Tibial nerve (tissue), 4 donors: ENCODE measurements at regions not wholly inside any gene's neighbourhood (a gene's known extent, or its start where the extent isn't known, plus 50 kb on each side); places are given as distances from the start of the nearest gene placed in this dataset.

ENCODE experiments used
- DNase-seq, 2 donors: peaks; one replicate each; pipeline ENCODE4 v3.0.0-alpha.2; 2019; ENCODE audit warnings: low spot score in 2 of 2
- H3K27ac ChIP-seq, 4 donors: fragments of 200-600 bp; sonication (generic) in 3 of 4; one replicate each; pipeline ENCODE4 v1.5.1; 2017 to 2019; ENCODE audit warnings: mild to moderate bottlenecking in 1 of 4
- H3K27me3 ChIP-seq, 2 donors: fragments of 200-600 bp; sonication (generic) in 1 of 2; one replicate each; pipeline versions ENCODE4 v1.5.1 to v1.6.0; 2017 to 2019
- H3K36me3 ChIP-seq, 3 donors: fragments of 200-600 bp; sonication (generic); one replicate each; pipeline ENCODE4 v1.5.1; 2018 to 2019
- H3K4me1 ChIP-seq, 4 donors: fragments of 200-600 bp; sonication (generic) in 3 of 4; one replicate each; pipeline ENCODE4 v1.5.1; 2017 to 2019
- H3K4me3 ChIP-seq, 4 donors: fragments of 200-600 bp; sonication (generic) in 3 of 4; one replicate each; pipeline ENCODE4 v1.5.1; 2017 to 2019; ENCODE audit warnings: mild to moderate bottlenecking in 1 of 4, moderate library complexity in 1 of 4
- H3K9me3 ChIP-seq, 4 donors: fragments of 200-600 bp; sonication (generic) in 3 of 4; one replicate each; pipeline ENCODE4 v1.5.1; 2017 to 2019
- CTCF ChIP-seq, 5 experiments: fragments of 200-600 bp in 3 of 5; fragments of 450-650 bp in 2 of 5; sonication (generic) in 3 of 5; IDR thresholded peaks; one replicate each; pipeline ENCODE4 v1.5.1; 2016 to 2019; ENCODE audit warnings: antibody characterized with exemption in 5 of 5, mild to moderate bottlenecking in 3 of 5, moderate library complexity in 2 of 5
- EP300 ChIP-seq, 2 donors: sonication (generic); formaldehyde crosslinking; IDR thresholded peaks; one replicate each; pipeline ENCODE4 v1.6.1; 2017; ENCODE audit warnings: antibody characterized with exemption in 2 of 2, mild to moderate bottlenecking in 1 of 2
- POLR2A ChIP-seq, 2 donors: fragments of 450-650 bp; IDR thresholded peaks; one replicate each; pipeline ENCODE4 v1.6.1; 2017; ENCODE audit warnings: antibody characterized with exemption in 2 of 2, mild to moderate bottlenecking in 2 of 2, moderate library complexity in 2 of 2
- WGBS, 2 donors: methylation state at CpG; one replicate each; pipeline ENCODE4 v1.1.5; 2018; 5-methylcytosine and 5-hydroxymethylcytosine counted together

GRCh38 chr1:82542766-82543165 lies 742.0 kb downstream of the ADGRL2 start:
- no peak for DNase-seq
- no peak for TF ChIP-seq POLR2A (IDR thresholded peaks at IDR 0.05)
- TF ChIP-seq CTCF (IDR thresholded peaks at IDR 0.05), result no peak
- TF ChIP-seq EP300 (IDR thresholded peaks at IDR 0.05), result no peak
- no peaks in the 10 kb centered on the region for H3K36me3 ChIP-seq
- H3K9me3 ChIP-seq, result peaks cover 0 to 23% (median 0%) of the 10 kb centered on the region in 4 donors
- no peaks in the 10 kb centered on the region for H3K27me3 ChIP-seq
- no peak overlapping the region for H3K4me3 ChIP-seq
- H3K27ac ChIP-seq, result no peak overlapping the region
- peaks cover 0 to 12% (median 0%) of the 10 kb centered on the region in 4 donors for H3K4me1 ChIP-seq

- Histone ChIP-seq H3K9me3 (peaks cover 0 to 23% (median 0%) of the 10 kb centered on the region in 4 donors), H3K27me3 (no peaks in the 10 kb centered on the region), H3K4me3 (no peak overlapping the region), H3K27ac (no peak overlapping the region), H3K4me1 (peaks cover 0 to 12% (median 0%) of the 10 kb centered on the region in 4 donors), H3K36me3 (no peaks in the 10 kb centered on the region)
- 94 to 95% methylated on average over 4 of the region's 4 CpGs for WGBS, 2 donors
- TF ChIP-seq POLR2A (IDR thresholded peaks at IDR 0.05) (no peak), EP300 (IDR thresholded peaks at IDR 0.05) (no peak), CTCF (IDR thresholded peaks at IDR 0.05) (no peak)
- no peak for DNase-seq
These were observed 741.4 kb downstream of the ADGRL2 start for GRCh38 chr1:82542141-82542540.

GRCh38 chr1:82540006-82540405 lies 739.3 kb downstream of the ADGRL2 start:
- WGBS, 2 donors, result 54 to 62% methylated on average over 2 of the region's 2 CpGs
- Histone ChIP-seq H3K4me1 (peaks cover 0 to 12% (median 0%) of the 10 kb centered on the region in 4 donors), H3K4me3 (no peak overlapping the region), H3K9me3 (peaks cover 0 to 23% (median 0%) of the 10 kb centered on the region in 4 donors), H3K36me3 (no peaks in the 10 kb centered on the region), H3K27ac (no peak overlapping the region), H3K27me3 (no peaks in the 10 kb centered on the region)
- TF ChIP-seq POLR2A (IDR thresholded peaks at IDR 0.05) (no peak), EP300 (IDR thresholded peaks at IDR 0.05) (no peak), CTCF (IDR thresholded peaks at IDR 0.05) (no peak)
- DNase-seq, result no peak

GRCh38 chr1:82538876-82539275 lies 738.1 kb downstream of the ADGRL2 start:
- H3K27ac ChIP-seq, result no peak overlapping the region

GRCh38 chr1:82534996-82535395 lies 734.3 kb downstream of the ADGRL2 start:
- no peak for DNase-seq
- H3K4me1 ChIP-seq, result peaks cover 0 to 12% (median 0%) of the 10 kb centered on the region in 4 donors

More at GRCh38 chr1:82538876-82539275, 738.1 kb downstream of the ADGRL2 start:
- Histone ChIP-seq H3K36me3 (no peaks in the 10 kb centered on the region), H3K9me3 (peaks cover 0 to 17% (median 0%) of the 10 kb centered on the region in 4 donors), H3K4me1 (peaks cover 0 to 12% (median 0%) of the 10 kb centered on the region in 4 donors), H3K4me3 (no peak overlapping the region), H3K27me3 (no peaks in the 10 kb centered on the region)
- DNase-seq, result no peak
- TF ChIP-seq EP300 (IDR thresholded peaks at IDR 0.05), result no peak
- no peak for TF ChIP-seq CTCF (IDR thresholded peaks at IDR 0.05)
- no peak for TF ChIP-seq POLR2A (IDR thresholded peaks at IDR 0.05)

More at GRCh38 chr1:82534996-82535395, 734.3 kb downstream of the ADGRL2 start:
- Histone ChIP-seq H3K9me3 (peaks cover 0 to 10% (median 0%) of the 10 kb centered on the region in 4 donors), H3K27me3 (no peaks in the 10 kb centered on the region), H3K4me3 (no peak overlapping the region), H3K27ac (no peak overlapping the region), H3K36me3 (no peaks in the 10 kb centered on the region)
- no peak for TF ChIP-seq EP300 (IDR thresholded peaks at IDR 0.05)
- TF ChIP-seq POLR2A (IDR thresholded peaks at IDR 0.05), result no peak
- no peak for TF ChIP-seq CTCF (IDR thresholded peaks at IDR 0.05)
- 75 to 85% methylated on average over 6 of the region's 6 CpGs for WGBS, 2 donors
